GM12892 (cell line): ENCODE measurements at regions not wholly inside any gene's neighbourhood (a gene's known extent, or its start where the extent isn't known, plus 50 kb on each side); places are given as distances from the start of the nearest gene placed in this dataset.

Experiments used
- POLR2A ChIP-seq: IDR thresholded peaks from 2 replicates; pipeline ENCODE4 v1.6.1; 2011; ENCODE audit warnings: low read depth, low read length, control low read depth
- POLR2AphosphoS5 ChIP-seq: IDR thresholded peaks from 2 replicates; pipeline ENCODE4 v1.6.1; 2011; ENCODE audit warnings: low read depth, low read length, control low read depth

DNA sequence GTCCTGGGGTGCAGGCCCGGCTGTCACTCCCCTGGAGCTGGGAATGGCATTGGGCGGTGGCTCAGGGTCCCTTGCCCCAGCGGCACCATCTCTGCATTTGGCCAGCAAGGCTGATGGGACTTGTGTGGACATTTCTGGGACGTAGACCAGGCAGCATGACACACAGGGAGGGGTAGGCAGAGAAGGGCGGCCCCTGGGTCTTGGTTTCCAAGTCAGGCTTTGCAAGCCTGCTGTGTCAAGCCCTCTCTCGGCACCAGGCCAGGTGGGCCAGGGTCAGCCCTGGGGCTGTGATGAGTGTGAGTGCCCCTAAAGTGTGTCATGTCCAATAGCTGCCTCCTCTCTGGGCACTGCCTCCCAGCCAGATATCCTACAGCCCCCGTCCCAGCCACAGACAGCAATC is 335.2 kb downstream of the SEC14L1 start:
- TF ChIP-seq POLR2AphosphoS5 (no peak), POLR2A (no peak)
